H9 (cell line): ENCODE measurements at regions not wholly inside any gene's neighbourhood (a gene's known extent, or its start where the extent isn't known, plus 50 kb on each side); places are given as distances from the start of the nearest gene placed in this dataset.

ENCODE experiments used
- DNase-seq: peaks from one replicate; pipeline ENCODE4 v3.0.0-alpha.2; 2017
- H2AFZ ChIP-seq: one replicate; pipeline ENCODE4 v1.6.1; 2013; ENCODE audit warnings: mild to moderate bottlenecking, low read length, control low read depth, moderate library complexity
- H2AK5ac ChIP-seq: 2 replicates; pipeline ENCODE4 v1.6.1; 2013; ENCODE audit warnings: low read length, control low read depth, mixed read lengths; ENCODE audit not compliant: insufficient read length
- H2BK120ac ChIP-seq: one replicate; pipeline ENCODE4 v1.6.1; 2013; ENCODE audit warnings: low read depth, mild to moderate bottlenecking, low read length, control low read depth, inconsistent platforms; ENCODE audit not compliant: poor library complexity, severe bottlenecking
- H2BK12ac ChIP-seq: 2 replicates; pipeline ENCODE4 v1.6.1; 2013; ENCODE audit warnings: low read length, control low read depth, mixed read lengths, low read depth; ENCODE audit not compliant: insufficient read length
- H2BK15ac ChIP-seq: 2 replicates; pipeline ENCODE4 v1.6.1; 2013; ENCODE audit warnings: low read depth, low read length, control low read depth
- H2BK20ac ChIP-seq: one replicate; pipeline ENCODE4 v1.6.1; 2013; ENCODE audit warnings: low read depth, mild to moderate bottlenecking, low read length, control low read depth, inconsistent platforms; ENCODE audit not compliant: poor library complexity, severe bottlenecking
- H2BK5ac ChIP-seq: 2 replicates; pipeline ENCODE4 v1.6.1; 2013; ENCODE audit warnings: low read length, control low read depth, mixed read lengths; ENCODE audit not compliant: insufficient read length
- H3K14ac ChIP-seq: 2 replicates; pipeline ENCODE4 v1.6.1; 2013; ENCODE audit warnings: low read length, control low read depth; ENCODE audit not compliant: insufficient read depth
- H3K18ac ChIP-seq: 2 replicates; pipeline ENCODE4 v1.6.1; 2013; ENCODE audit warnings: low read depth, mild to moderate bottlenecking, mixed read lengths, low read length, control low read depth; ENCODE audit not compliant: insufficient read length
- H3K23ac ChIP-seq: 2 replicates; pipeline ENCODE4 v1.6.1; 2013; ENCODE audit warnings: low read length, control low read depth, mixed read lengths, low read depth; ENCODE audit not compliant: insufficient read length
- H3K23me2 ChIP-seq: 2 replicates; pipeline ENCODE4 v1.6.1; 2013; ENCODE audit warnings: low read depth, mild to moderate bottlenecking, mixed read lengths, low read length, control low read depth; ENCODE audit not compliant: insufficient read length, poor library complexity, severe bottlenecking
- H3K27ac ChIP-seq: 2 replicates; pipeline ENCODE4 v1.5.1; 2013; ENCODE audit warnings: low read length, control low read depth, mixed read lengths, low read depth; ENCODE audit not compliant: insufficient read length
- H3K27me3 ChIP-seq: 2 replicates; pipeline ENCODE4 v1.6.1; 2013; ENCODE audit warnings: low read length, control low read depth, inconsistent platforms; ENCODE audit not compliant: insufficient read depth
- H3K4ac ChIP-seq: 2 replicates; pipeline ENCODE4 v1.6.1; 2013; ENCODE audit warnings: low read depth, mild to moderate bottlenecking, control low read depth, inconsistent platforms, low read length, moderate library complexity
- H3K4me1 ChIP-seq: 2 replicates; pipeline ENCODE4 v1.6.1; 2013; ENCODE audit warnings: low read length, control low read depth, inconsistent platforms; ENCODE audit not compliant: insufficient read depth
- H3K4me2 ChIP-seq: 2 replicates; pipeline ENCODE4 v1.6.1; 2013; ENCODE audit warnings: low read length, control low read depth, mixed read lengths; ENCODE audit not compliant: insufficient read length, insufficient read depth
- H3K56ac ChIP-seq: 2 replicates; pipeline ENCODE4 v1.6.1; 2013; ENCODE audit warnings: low read depth, mild to moderate bottlenecking, mixed read lengths, low read length, control low read depth; ENCODE audit not compliant: insufficient read length
- H3K79me1 ChIP-seq: 2 replicates; pipeline ENCODE4 v1.6.1; 2013; ENCODE audit warnings: low read depth, mild to moderate bottlenecking, moderate library complexity, low read length, control low read depth, inconsistent platforms; ENCODE audit not compliant: insufficient read depth, poor library complexity, severe bottlenecking
- H3K79me2 ChIP-seq: 2 replicates; pipeline ENCODE4 v1.6.1; 2013; ENCODE audit warnings: low read length, control low read depth, inconsistent platforms; ENCODE audit not compliant: insufficient read depth
- H3K9ac ChIP-seq: 2 replicates; pipeline ENCODE4 v1.6.1; 2013; ENCODE audit warnings: low read length, control low read depth, mixed read lengths; ENCODE audit not compliant: insufficient read length; ENCODE audit errors: extremely low read depth
- H3K9me3 ChIP-seq: one replicate; pipeline ENCODE4 v1.6.1; 2013; ENCODE audit warnings: low read depth, low read length, inconsistent platforms; ENCODE audit not compliant: control insufficient read depth
- H3T11ph ChIP-seq: one replicate; pipeline ENCODE4 v1.6.1; 2013; ENCODE audit warnings: mild to moderate bottlenecking, low read length, control low read depth, inconsistent platforms
- H4K20me1 ChIP-seq: one replicate; pipeline ENCODE4 v1.6.1; 2013; ENCODE audit not compliant: control insufficient read depth, insufficient read length, insufficient read depth
- H4K5ac ChIP-seq: 2 replicates; pipeline ENCODE4 v1.6.1; 2013; ENCODE audit warnings: low read depth, mild to moderate bottlenecking, mixed read lengths, low read length, control low read depth; ENCODE audit not compliant: insufficient read length
- H4K8ac ChIP-seq: replicated peaks from 2 replicates; pipeline ENCODE4 v1.6.1; 2013; ENCODE audit warnings: low read length, control low read depth, mixed read lengths, low read depth; ENCODE audit not compliant: insufficient read length
- H4K91ac ChIP-seq: 2 replicates; pipeline ENCODE4 v1.6.1; 2013; ENCODE audit warnings: low read depth, mild to moderate bottlenecking, moderate library complexity, mixed read lengths, low read length, control low read depth; ENCODE audit not compliant: insufficient read length
- H3K27ac Mint-ChIP-seq, 3 experiments: 2 replicates in 2 of 3; 3 replicates in 1 of 3; pipeline ENCODE4 v1.8.0; 2020 to 2021; ENCODE audit warnings: mixed read lengths in 3 of 3, mild to moderate bottlenecking in 1 of 3, moderate library complexity in 1 of 3
- H3K27me3 Mint-ChIP-seq: 2 replicates; pipeline ENCODE4 v1.8.0; 2021; ENCODE audit warnings: low read depth, mild to moderate bottlenecking, moderate library complexity, mixed read lengths
- H3K36me3 Mint-ChIP-seq, 3 experiments: 2 replicates in 2 of 3; 3 replicates in 1 of 3; pipeline ENCODE4 v1.8.0; 2020 to 2021; ENCODE audit warnings: low read depth in 3 of 3, mixed read lengths in 3 of 3; ENCODE audit not compliant: insufficient read depth in 1 of 3
- H3K4me1 Mint-ChIP-seq, 2 experiments: 2 replicates each; pipeline ENCODE4 v1.8.0; 2020; ENCODE audit warnings: mixed read lengths in 2 of 2
- H3K4me3 Mint-ChIP-seq, 2 experiments: 2 replicates in 1 of 2; 3 replicates in 1 of 2; pipeline ENCODE4 v1.8.0; 2020 to 2021; ENCODE audit warnings: mild to moderate bottlenecking in 2 of 2, mixed read lengths in 2 of 2, moderate library complexity in 1 of 2
- H3K9me3 Mint-ChIP-seq, 2 experiments: 2 replicates in 1 of 2; 3 replicates in 1 of 2; pipeline ENCODE4 v1.8.0; 2020; ENCODE audit warnings: mild to moderate bottlenecking in 2 of 2, mixed read lengths in 2 of 2, moderate library complexity in 1 of 2
- WGBS: extraction: QIAGEN DNeasy Blood & Tissue Kit; methylation state at CpG from one replicate; pipeline ENCODE4 v1.1.7; 2013; ENCODE audit warnings: missing lambda C conversion rate, low lambda C conversion rate, mixed read lengths; ENCODE audit not compliant: insufficient read length; ENCODE audit errors: extremely low coverage; 5-methylcytosine and 5-hydroxymethylcytosine counted together
- TF ChIP-seq, protein P1 (sequence below): fragments of 200-600 bp; sonication (generic); conservative IDR thresholded peaks from 3 replicates; pipeline ENCODE4 v1.8.0; 2021; ENCODE audit warnings: antibody characterized with exemption, mild to moderate bottlenecking

DNA sequence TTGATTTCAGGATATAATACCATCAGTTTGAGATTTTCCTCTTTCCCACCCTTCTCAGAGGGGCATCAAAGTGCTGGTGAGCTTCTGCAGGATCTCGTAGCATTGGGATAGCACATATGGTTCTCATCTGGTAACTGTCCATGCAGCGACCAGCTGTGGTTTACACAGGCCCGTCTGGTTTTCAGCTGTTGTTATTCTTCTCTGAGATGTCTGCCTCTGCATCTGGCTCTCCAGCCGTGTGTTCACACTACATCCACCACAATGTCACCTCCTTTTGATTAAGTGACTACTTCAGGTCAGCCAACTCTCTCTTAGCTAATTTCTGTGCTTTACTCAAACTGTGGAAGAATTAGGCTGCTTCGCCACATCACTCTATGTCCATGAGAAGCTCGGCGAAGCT lies 676.7 kb upstream of the TENM3 start:
- no CpG with 5 or more reads among the region's 7 CpGs for WGBS
- H3K27me3 ChIP-seq, result no peaks in the 10 kb centered on the region
- H4K20me1 ChIP-seq, result no peaks in the 10 kb centered on the region
- no peak overlapping the region for H2BK20ac ChIP-seq
- Mint-ChIP-seq H3K27me3 (no peaks in the 10 kb centered on the region), H3K27ac (peak overlapping the region in 1 of 3 experiments; percentile 16; a peak in 1 of 7 replicates), H3K9me3 (no peaks in the 10 kb centered on the region), H3K4me1 (peaks cover 8% of the 10 kb centered on the region in 2 experiments), H3K4me3 (no peak overlapping the region), H3K36me3 (no peaks in the 10 kb centered on the region)
- H3K79me2 ChIP-seq, result no peaks in the 10 kb centered on the region
- no peak overlapping the region for H2BK120ac ChIP-seq
- TF ChIP-seq, protein P1, sequence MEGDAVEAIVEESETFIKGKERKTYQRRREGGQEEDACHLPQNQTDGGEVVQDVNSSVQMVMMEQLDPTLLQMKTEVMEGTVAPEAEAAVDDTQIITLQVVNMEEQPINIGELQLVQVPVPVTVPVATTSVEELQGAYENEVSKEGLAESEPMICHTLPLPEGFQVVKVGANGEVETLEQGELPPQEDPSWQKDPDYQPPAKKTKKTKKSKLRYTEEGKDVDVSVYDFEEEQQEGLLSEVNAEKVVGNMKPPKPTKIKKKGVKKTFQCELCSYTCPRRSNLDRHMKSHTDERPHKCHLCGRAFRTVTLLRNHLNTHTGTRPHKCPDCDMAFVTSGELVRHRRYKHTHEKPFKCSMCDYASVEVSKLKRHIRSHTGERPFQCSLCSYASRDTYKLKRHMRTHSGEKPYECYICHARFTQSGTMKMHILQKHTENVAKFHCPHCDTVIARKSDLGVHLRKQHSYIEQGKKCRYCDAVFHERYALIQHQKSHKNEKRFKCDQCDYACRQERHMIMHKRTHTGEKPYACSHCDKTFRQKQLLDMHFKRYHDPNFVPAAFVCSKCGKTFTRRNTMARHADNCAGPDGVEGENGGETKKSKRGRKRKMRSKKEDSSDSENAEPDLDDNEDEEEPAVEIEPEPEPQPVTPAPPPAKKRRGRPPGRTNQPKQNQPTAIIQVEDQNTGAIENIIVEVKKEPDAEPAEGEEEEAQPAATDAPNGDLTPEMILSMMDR, result no peak
- H3K79me1 ChIP-seq, result no peaks in the 10 kb centered on the region
- no peak overlapping the region for H3K4me2 ChIP-seq
- no peak overlapping the region for H3T11ph ChIP-seq
- no peak overlapping the region for H2BK12ac ChIP-seq
- no peaks in the 10 kb centered on the region for H3K9me3 ChIP-seq
- H3K23me2 ChIP-seq, result no peaks in the 10 kb centered on the region
- DNase-seq, result no peak
- no peak overlapping the region for H3K23ac ChIP-seq
- no peak overlapping the region for H2BK5ac ChIP-seq
- no peak overlapping the region for H3K27ac ChIP-seq
- H3K18ac ChIP-seq, result no peak overlapping the region
- no peak overlapping the region for H2BK15ac ChIP-seq
- no peak overlapping the region for H3K56ac ChIP-seq
- H3K14ac ChIP-seq, result no peak overlapping the region
- no peaks in the 10 kb centered on the region for H3K4me1 ChIP-seq
- H2AK5ac ChIP-seq, result no peak overlapping the region
- no peak overlapping the region for H2AFZ ChIP-seq
- no peak overlapping the region for H4K5ac ChIP-seq
- no peak overlapping the region for H3K9ac ChIP-seq
- no peak overlapping the region for H4K8ac ChIP-seq
- H3K4ac ChIP-seq, result no peak overlapping the region
- no peak overlapping the region for H4K91ac ChIP-seq
